HG03457 (cell line): ENCODE measurements at regions not wholly inside any gene's neighbourhood (a gene's known extent, or its start where the extent isn't known, plus 50 kb on each side); places are given as distances from the start of the nearest gene placed in this dataset.
"Not testable (repeated sequence)": the region's sequence is repeated elsewhere in the genome, so short reads cannot be mapped to it uniquely, and the experiment has no call there.

Experiments used
- ATAC-seq: cut with Tn5 transposase; IDR thresholded peaks from one replicate; pipeline ENCODE4 v1.9.1; 2021; ENCODE audit warnings: moderate number of reproducible peaks; ENCODE audit not compliant: unreplicated experiment

DNA sequence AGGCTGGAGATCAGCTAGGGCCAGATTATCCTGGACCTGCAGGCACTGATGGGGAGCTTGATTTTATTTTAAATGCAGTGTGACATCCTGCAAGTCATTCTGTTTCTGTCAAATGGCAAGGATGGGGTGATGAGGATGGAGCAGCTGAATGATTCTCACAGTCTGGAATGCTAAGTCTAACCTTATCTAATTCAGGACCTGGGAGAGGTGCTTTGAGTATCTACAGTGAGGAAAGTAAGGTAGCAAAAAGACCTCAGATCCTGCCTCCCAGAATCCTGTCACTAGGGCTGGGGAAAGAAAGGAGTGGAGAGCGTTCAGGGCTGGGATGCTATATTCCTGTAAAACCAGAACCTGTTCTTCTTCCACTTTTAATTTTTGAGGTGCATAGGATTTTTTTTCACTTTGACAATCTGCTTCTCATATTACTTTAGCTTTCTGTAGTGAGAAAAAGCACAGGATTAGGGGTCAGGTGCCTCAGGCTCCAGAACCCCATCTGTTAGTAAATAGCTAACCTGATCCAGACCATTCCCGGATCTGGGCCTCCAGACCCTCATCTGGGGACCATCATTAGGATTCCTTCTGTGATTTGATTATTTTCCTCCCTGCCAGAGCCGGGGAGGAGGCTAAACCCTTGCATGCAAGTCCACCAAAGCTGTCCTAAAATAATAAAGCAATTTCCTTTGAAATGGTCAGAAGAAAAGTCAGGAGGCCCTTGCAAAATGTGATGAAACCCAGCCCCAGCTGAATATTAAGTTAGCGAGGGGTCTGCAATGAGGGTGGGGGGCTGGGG, 54.7 kb downstream of the ASCL1 start:
- ATAC-seq, result no peak

DNA sequence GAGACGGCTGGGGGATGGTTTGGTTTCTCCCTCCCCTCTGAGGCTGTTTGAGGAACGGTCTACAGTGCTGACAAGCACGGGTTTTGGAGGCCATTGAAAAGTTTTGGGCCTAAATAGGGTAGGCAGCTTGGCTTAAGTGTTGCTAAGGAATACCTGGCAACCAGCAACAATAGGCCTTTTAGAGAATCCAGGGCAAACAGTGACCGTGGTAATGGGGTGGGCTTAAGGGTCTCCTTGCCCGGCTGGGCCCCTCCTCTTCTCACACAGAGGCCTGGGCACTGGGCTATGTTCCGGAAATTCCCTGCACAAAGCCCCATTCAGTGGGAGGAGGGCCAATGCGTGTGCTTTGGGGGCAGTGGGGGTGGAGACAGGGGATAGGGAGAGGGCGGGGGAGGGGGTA, 55.4 kb downstream of the ASCL1 start:
- ATAC-seq, result no peak

DNA sequence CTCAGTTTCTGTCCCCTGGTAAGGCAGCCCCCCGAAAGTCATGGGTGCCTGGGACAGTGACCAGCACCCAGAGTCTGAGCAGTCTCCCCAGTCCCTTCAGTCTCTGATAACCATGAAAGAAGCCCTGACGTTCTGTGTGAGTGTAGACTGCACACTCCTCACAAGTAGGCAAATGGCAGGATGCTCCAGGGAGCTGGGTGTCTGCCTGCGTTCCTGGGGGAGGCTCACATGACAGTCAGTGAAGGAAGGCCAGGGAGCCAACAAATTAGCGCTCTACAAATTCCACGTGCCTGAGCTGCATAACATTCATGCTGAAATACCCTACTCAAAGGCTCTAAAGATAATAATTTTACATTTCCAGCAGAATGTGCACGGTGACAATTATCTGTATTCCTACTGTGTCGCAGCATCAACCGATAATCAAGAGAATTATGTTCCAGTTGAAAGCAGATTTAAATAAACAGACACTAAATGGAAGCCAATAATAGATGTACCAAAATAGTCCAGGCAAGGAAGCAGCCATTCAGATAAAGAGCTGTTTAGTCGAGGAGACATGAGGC, 56.3 kb downstream of the ASCL1 start:
- no peak for ATAC-seq

GRCh38 chr12:103016381-103016780, 58.9 kb downstream of the ASCL1 start:
- ATAC-seq, result no peak

DNA sequence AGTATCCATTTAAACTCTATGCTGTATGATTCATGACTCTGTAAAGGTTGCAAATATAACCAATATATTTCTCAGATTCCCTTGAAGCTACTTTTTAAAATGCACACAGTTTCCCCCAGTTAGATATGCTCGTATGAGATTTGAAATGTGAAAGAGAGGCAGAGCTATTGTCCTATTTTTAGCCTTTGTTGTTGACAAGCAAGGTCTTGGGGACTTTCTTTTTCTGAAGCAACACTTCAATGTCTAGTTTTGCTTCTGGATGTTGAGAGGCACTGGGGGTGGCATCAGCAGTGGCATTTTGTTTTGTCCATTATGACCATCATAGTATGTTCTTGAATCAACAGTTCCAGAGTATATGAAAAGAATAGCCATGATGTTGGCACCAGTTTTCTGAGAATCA, 63.4 kb downstream of the ASCL1 start:
- no peak for ATAC-seq

GRCh38 chr12:103021538-103022218, 64.2 kb downstream of the ASCL1 start:
- no peak for ATAC-seq

DNA sequence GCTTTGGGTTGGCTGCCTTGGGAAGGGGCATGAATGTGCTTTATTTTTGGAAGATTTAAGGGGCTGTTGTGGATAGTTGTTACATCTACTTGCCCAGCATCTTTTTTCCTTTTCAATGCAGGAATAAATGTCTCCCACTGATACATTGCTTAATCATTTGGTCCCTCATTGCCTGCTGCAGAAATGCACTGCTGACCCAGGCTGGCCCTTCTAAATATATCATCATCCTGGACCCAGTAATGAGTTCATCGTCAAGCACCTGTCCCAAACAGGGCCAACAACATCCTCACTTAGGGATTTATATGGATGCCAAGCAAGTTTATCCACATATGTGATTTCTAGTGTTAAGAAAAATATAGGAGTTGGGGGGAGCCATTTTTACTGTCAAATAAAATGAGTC, 67.2 kb downstream of the ASCL1 start:
- no peak for ATAC-seq

DNA sequence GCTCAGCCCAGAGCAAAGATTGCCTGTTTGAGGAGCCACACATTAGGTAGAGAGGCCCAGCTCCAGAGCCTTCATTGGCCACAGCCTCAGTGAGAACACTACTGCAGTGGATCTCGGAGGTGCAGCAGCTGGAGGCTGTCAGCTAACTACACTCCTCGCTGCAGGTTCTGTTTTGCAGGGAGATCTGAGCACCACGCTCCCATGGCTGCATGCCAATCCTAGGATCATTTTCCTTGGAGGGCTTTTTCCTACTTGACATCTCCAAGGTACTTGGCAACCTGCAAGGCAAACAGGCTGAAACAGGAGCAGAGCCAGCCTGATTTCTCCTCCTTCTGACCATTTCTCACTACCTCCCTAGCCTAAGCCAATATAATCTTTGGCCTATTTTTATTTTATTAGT, 69.2 kb downstream of the ASCL1 start:
- not testable (repeated sequence) for ATAC-seq

DNA sequence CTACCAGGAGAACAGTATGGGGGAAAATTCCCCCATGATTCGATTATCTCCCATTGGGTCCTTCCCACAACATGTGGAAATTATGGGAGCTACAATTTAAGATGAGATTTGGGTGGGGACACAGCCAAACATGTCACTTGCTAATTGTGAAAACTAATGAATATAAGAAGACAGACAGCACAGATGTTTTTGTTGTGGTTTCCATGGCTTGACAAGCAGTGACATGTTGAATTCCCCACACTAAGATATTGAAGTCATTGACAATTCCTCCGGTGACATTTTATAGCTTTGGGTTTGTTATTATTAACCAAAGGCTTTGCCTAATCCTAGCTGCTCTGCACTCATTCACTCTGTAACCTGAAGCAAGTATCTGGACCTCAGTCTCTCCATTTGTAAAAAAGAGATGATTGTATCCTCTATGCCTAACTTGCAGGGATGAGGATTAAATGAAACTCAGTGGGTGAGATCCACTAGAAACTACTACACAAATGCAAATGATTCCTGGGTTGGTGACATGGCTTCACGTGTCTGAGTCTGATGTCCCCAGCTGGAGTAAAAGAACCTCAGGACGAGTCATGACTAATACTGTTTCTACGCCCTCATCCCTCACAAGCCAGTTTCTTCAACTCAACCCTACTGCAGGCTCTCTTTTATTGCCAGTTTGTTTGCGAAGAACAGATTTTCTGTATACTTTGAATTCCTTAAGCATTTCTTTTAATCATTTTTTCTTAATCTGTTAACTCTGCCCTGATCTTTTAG, 71.6 kb downstream of the ASCL1 start:
- ATAC-seq, result no peak

GRCh38 chr12:103036581-103037214, 79.2 kb downstream of the ASCL1 start:
- no peak for ATAC-seq

DNA sequence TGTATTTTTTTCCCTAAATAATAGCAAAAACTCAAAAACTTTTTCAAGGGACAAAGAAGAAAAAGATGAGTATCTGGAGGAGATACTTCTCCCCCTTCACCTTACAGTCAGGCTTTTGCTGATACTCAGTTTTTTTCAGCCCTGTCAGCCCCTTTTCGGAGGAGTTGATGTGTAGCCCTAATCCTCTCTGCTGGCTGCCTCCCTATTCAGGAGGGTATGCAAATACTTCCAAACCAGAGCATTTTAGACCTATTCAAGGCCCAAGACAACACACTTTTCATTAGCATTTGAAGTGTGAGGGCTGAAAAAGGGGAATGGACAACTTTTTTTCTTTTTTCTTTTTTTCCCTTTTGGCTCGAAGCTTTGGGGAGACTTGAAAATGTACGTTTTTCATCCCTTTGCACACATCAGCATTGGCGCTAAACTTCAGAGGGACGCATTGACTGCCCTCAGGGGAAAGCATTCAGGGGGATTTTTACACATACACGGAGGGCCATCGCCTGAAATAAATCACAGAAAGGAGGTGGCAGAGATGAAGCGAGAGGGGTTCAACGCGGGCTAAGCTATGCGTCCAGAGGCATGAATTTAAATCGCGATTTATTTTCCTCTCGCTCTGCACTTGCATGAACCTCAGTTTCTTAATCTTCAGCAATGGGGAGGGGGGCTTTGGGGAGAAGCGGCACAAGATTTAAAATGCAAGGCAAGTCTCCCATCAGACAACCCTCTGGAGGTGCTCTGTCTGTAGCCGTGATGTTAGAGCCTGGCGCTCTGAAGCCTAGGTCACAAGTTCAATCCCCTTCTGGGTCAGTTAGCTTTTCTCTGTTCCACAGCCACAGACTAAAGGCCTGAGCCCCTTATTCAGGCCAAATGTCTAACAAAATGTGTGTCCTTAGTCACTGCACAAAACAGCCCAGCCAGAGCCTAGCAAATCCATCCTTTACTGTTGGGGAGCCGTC, 86.3 kb downstream of the ASCL1 start:
- no peak for ATAC-seq

- no peak for ATAC-seq
Observed at GRCh38 chr12:103046154-103046553, 88.7 kb downstream of the ASCL1 start.

DNA sequence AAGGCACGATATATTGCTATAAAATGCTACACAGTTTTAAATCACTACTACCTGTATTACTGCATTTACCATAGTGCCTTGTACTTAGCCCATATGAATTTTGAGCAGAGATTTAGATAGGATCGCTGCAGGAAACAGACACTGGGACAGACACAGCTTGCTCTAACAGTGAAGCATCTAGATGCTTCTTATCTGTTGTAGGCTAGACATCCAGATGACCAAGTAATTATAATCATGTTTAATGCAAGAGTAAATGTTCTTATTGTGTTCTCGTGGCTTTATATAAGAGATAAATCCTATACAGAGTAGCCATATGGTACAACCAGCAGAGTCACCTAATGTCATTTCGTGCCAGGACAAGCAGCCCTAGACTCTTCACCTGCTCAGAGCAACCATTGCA, 92.8 kb downstream of the ASCL1 start:
- no peak for ATAC-seq

- no peak for ATAC-seq
Observed at GRCh38 chr12:103053089-103053488, 95.6 kb downstream of the ASCL1 start.

DNA sequence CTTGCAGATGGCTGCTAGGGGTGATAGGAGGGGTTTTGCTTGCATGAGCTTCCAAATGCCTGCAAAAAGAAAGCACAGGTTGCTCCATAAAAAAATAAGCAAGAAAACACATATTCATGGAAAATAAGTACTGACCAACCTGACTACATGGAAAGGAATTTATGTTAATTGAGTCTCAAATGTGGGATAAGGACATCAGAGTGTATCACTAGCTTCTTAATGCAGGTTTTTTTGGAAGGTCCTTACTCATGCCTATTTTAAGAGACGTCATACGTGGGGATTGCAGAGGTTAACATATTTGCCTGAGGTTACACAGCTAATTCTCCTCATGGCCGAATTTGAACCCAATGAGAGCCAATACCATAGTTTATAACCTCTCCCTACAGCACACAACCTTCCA, 116.2 kb downstream of the ASCL1 start:
- ATAC-seq, result no peak

DNA sequence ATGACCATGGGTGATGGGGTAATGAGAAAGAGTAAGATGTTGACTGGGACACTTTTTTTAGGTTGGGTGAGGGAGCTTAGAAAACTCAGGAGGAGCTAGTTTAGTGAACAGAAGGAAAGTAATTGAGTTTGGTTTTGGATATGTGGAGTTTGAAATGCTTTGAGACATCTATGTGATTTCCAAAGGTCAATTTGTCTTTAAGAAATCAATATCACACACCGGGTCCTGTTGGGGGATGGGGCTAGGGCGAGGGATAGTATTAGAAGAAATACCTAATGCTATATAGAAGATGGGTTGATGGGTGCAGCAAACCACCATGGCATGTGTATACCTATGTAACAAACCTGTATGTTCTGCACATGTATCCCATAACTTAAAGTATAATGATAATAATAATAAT, 118.4 kb downstream of the ASCL1 start:
- no peak for ATAC-seq

GRCh38 chr12:103077108-103077773, 119.8 kb downstream of the ASCL1 start:
- no peak for ATAC-seq

DNA sequence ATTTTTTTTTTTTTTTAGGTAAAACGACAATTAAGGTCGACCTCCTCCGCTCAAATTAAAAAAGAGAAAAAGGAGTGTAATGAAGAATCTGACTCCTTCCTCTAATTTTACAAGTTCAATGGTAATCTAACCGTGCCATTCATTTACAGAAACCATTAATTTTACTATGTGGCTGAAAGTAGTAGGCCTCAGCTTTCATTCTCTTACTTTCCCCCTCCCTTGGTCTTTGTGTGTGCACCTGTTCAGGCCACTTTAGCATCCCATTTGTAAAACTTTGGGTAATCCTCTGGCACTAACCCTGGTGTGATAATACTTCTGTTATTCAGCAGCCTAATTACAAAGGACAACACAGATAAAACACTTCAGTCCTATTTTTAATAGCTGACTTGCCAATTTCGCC, 128.1 kb downstream of the ASCL1 start:
- ATAC-seq, result no peak

DNA sequence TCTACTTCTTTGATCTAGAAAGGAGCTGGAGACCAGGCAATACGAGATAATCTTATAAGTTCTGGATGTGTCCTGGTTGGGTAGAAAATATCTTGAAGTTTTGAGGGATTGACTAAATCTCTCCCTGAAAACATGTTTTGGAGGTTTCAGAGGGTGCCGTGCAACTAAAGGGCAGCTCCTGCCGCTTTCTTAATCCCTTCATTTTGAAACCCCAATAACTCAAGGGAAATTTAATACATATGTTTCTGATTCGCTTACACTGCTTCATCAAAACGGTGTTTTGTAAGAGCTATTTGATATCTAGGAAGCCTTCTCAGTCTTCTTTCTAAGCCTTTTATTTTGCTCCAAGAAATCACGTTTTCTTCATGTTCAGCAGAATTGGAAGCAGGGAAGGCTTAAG, 129.0 kb downstream of the ASCL1 start:
- ATAC-seq, result no peak
